HG03571 (cell line): ENCODE measurements at regions not wholly inside any gene's neighbourhood (a gene's known extent, or its start where the extent isn't known, plus 50 kb on each side); places are given as distances from the start of the nearest gene placed in this dataset.

ENCODE experiments used
- ATAC-seq: cut with Tn5 transposase; IDR thresholded peaks from one replicate; pipeline ENCODE4 v1.9.1; 2021; ENCODE audit not compliant: unreplicated experiment

GRCh38 chr5:138626333-138626944 lies 51.2 kb upstream of the HSPA9 start:
- ATAC-seq = no peak

DNA sequence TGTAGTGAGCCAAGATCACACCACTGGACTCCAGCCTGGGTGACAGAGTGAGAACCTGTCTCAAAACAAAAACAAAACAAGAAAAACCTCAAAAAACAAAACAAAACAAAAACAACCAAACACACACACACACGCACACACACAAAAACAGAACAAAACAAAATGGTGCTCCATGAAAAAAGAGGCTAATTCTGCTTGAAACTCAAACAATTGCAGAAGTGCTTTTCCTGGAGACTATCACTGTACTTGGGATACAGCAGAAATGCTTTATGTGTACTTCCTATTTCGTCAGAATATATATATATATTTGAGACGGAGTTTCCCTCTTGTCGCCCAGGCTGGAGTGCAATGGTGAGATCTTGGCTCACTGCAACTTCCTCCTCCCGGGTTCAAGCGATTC lies 49.9 kb upstream of the HSPA9 start:
- ATAC-seq = no peak
